Calu3 (cell line): ENCODE measurements at regions not wholly inside any gene's neighbourhood (a gene's known extent, or its start where the extent isn't known, plus 50 kb on each side); places are given as distances from the start of the nearest gene placed in this dataset.

ENCODE experiments used
- BruUV-seq: library from RNA; stranded (reverse); fragments of 400-500 nt; replicated peaks from 2 replicates; lab custom pipeline; 2021; lab: Mats Ljungman, UMichigan
- CTCF ChIA-PET: fragments of 300-600 bp; sonication (Branson Sonifier 250); formaldehyde crosslinking; loops from one replicate; lab custom pipeline; 2022; ENCODE audit warnings: antibody characterized with exemption; lab: Charles Lee
- DNase-seq: peaks from one replicate; pipeline ENCODE4 v3.0.0; 2022
- H3K27ac Mint-ChIP-seq: one replicate; pipeline ENCODE4 v1.8.0; 2022; ENCODE audit warnings: mixed read lengths; ENCODE audit not compliant: unreplicated experiment
- H3K27me3 Mint-ChIP-seq: one replicate; pipeline ENCODE4 v1.8.0; 2022; ENCODE audit warnings: mixed read lengths; ENCODE audit not compliant: unreplicated experiment
- H3K36me3 Mint-ChIP-seq: one replicate; pipeline ENCODE4 v1.8.0; 2022; ENCODE audit warnings: mild to moderate bottlenecking, moderate library complexity, mixed read lengths; ENCODE audit not compliant: insufficient read depth, unreplicated experiment
- H3K4me1 Mint-ChIP-seq: one replicate; pipeline ENCODE4 v1.8.0; 2022; ENCODE audit warnings: mild to moderate bottlenecking, low read depth, mixed read lengths; ENCODE audit not compliant: unreplicated experiment
- H3K4me3 Mint-ChIP-seq: one replicate; pipeline ENCODE4 v1.8.0; 2022; ENCODE audit warnings: mild to moderate bottlenecking, low read depth, moderate library complexity, mixed read lengths; ENCODE audit not compliant: unreplicated experiment
- H3K9me3 Mint-ChIP-seq: one replicate; pipeline ENCODE4 v1.8.0; 2022; ENCODE audit warnings: low read depth, mixed read lengths; ENCODE audit not compliant: unreplicated experiment
- CTCF ChIP-seq: fragments of 200-600 bp; IDR thresholded peaks from one replicate; pipeline ENCODE4 v1.8.0; 2022; ENCODE audit warnings: antibody characterized with exemption; ENCODE audit not compliant: unreplicated experiment
- intact Hi-C: fragments of 100-400 bp; cut with micrococcal nuclease; formaldehyde crosslinking; loops from one replicate; pipeline ENCODE4 v1.10.0; 2022; ENCODE audit not compliant: unreplicated experiment

- no TSS peak for BruUV-seq
- H3K36me3 Mint-ChIP-seq, result no peaks in the 10 kb centered on the region
- no peak overlapping the region for H3K27ac Mint-ChIP-seq
- H3K4me3 Mint-ChIP-seq, result no peak overlapping the region
- no peak for TF ChIP-seq CTCF
- no peaks in the 10 kb centered on the region for H3K9me3 Mint-ChIP-seq
- intact Hi-C loops, result no loop called here
- no peaks in the 10 kb centered on the region for H3K27me3 Mint-ChIP-seq
- CTCF ChIA-PET, result no interaction called here
- H3K4me1 Mint-ChIP-seq, result no peaks in the 10 kb centered on the region
- no peak for DNase-seq
Observed at GRCh38 chr10:3613318-3613717, 171.7 kb downstream of the KLF6 start.

- H3K36me3 Mint-ChIP-seq, result no peaks in the 10 kb centered on the region
- H3K9me3 Mint-ChIP-seq, result no peaks in the 10 kb centered on the region
- intact Hi-C loops, result no loop called here
- no peak for TF ChIP-seq CTCF
- no peaks in the 10 kb centered on the region for H3K27me3 Mint-ChIP-seq
- H3K27ac Mint-ChIP-seq, result no peak overlapping the region
- CTCF ChIA-PET, result interaction anchor here (0.5 to 0.7 kb wide), 3 partner anchors 38 to 1814 kb away, joined by 3 to 6 read pairs (median 4); no protein-coding TSS in a partner anchor
- no TSS peak for BruUV-seq
- no peak for DNase-seq
- no peak overlapping the region for H3K4me3 Mint-ChIP-seq
- no peaks in the 10 kb centered on the region for H3K4me1 Mint-ChIP-seq
Observed at GRCh38 chr10:3612183-3613001, 172.6 kb downstream of the KLF6 start.

GRCh38 chr10:3606309-3606708 is 178.7 kb downstream of the KLF6 start:
- no peak for TF ChIP-seq CTCF
- no peaks in the 10 kb centered on the region for H3K36me3 Mint-ChIP-seq
- no peak overlapping the region for H3K27ac Mint-ChIP-seq
- H3K9me3 Mint-ChIP-seq, result peaks cover 10% of the 10 kb centered on the region
- no peak for DNase-seq
- H3K4me3 Mint-ChIP-seq, result no peak overlapping the region
- intact Hi-C loops, result no loop called here
- CTCF ChIA-PET, result no interaction called here
- H3K27me3 Mint-ChIP-seq, result no peaks in the 10 kb centered on the region
- H3K4me1 Mint-ChIP-seq, result no peaks in the 10 kb centered on the region
- no TSS peak for BruUV-seq

- Mint-ChIP-seq H3K27ac (no peak overlapping the region), H3K27me3 (no peaks in the 10 kb centered on the region), H3K4me3 (no peak overlapping the region), H3K9me3 (peaks cover 10% of the 10 kb centered on the region), H3K4me1 (no peaks in the 10 kb centered on the region), H3K36me3 (no peaks in the 10 kb centered on the region)
- DNase-seq, result no peak
- TF ChIP-seq CTCF, result no peak
- CTCF ChIA-PET, result no interaction called here
- BruUV-seq, result no TSS peak
- intact Hi-C loops, result no loop called here
Observed at GRCh38 chr10:3605882-3606281, 179.1 kb downstream of the KLF6 start.
